Hypothalamus (tissue), 51 donors: ENCODE measurements at regions not wholly inside any gene's neighbourhood (a gene's known extent, or its start where the extent isn't known, plus 50 kb on each side); places are given as distances from the start of the nearest gene placed in this dataset.

Source experiments
- DNase-seq, 51 donors: peaks; one replicate each; lab custom pipeline; 2025; lab: John Stamatoyannopoulos, UW

- no peak for DNase-seq
Measured at GRCh38 chr2:212945526-212945925, 205.9 kb downstream of the IKZF2 start.

GRCh38 chr2:212943351-212943750, 208.1 kb downstream of the IKZF2 start:
- DNase-seq: no peak

GRCh38 chr2:212941361-212941760, 210.1 kb downstream of the IKZF2 start:
- no peak for DNase-seq

- peak in 5 of 51 donors; percentile 1 to 19 (median 2) for DNase-seq
Measured at GRCh38 chr2:212940816-212941215, 210.6 kb downstream of the IKZF2 start.

- DNase-seq: no peak
Measured at GRCh38 chr2:212939777-212940531, 211.5 kb downstream of the IKZF2 start.

- no peak for DNase-seq
Measured at GRCh38 chr2:212938144-212938793, 213.1 kb downstream of the IKZF2 start.

GRCh38 chr2:212936572-212936971, 214.8 kb downstream of the IKZF2 start:
- DNase-seq: no peak

GRCh38 chr2:212935752-212936151, 215.7 kb downstream of the IKZF2 start:
- DNase-seq: no peak

- DNase-seq: no peak
Measured at GRCh38 chr2:212931271-212931670, 220.1 kb downstream of the IKZF2 start.

GRCh38 chr2:212930556-212931260, 220.7 kb downstream of the IKZF2 start:
- DNase-seq: no peak

- DNase-seq: no peak
Measured at GRCh38 chr2:212929971-212930370, 221.4 kb downstream of the IKZF2 start.

GRCh38 chr2:212929116-212929515, 222.3 kb downstream of the IKZF2 start:
- DNase-seq: no peak

- DNase-seq: no peak
Measured at GRCh38 chr2:212928681-212929080, 222.7 kb downstream of the IKZF2 start.

GRCh38 chr2:212926940-212927339, 224.5 kb downstream of the IKZF2 start:
- DNase-seq: peak in 25 of 51 donors; percentile 1 to 39 (median 9)

GRCh38 chr2:212923393-212923792, 228.0 kb downstream of the IKZF2 start:
- DNase-seq: no peak

- no peak for DNase-seq
Measured at GRCh38 chr2:212922701-212923100, 228.7 kb downstream of the IKZF2 start.

- no peak for DNase-seq
Measured at GRCh38 chr2:212921711-212922110, 229.7 kb downstream of the IKZF2 start.

- no peak for DNase-seq
Measured at GRCh38 chr2:212921061-212921460, 230.4 kb downstream of the IKZF2 start.

- no peak for DNase-seq
Measured at GRCh38 chr2:212919238-212919637, 232.2 kb downstream of the IKZF2 start.

GRCh38 chr2:212918336-212918735, 233.1 kb downstream of the IKZF2 start:
- DNase-seq: no peak

- DNase-seq: no peak
Measured at GRCh38 chr2:212915121-212915782, 236.2 kb downstream of the IKZF2 start.
